BJ (cell line): ENCODE measurements at regions not wholly inside any gene's neighbourhood (a gene's known extent, or its start where the extent isn't known, plus 50 kb on each side); places are given as distances from the start of the nearest gene placed in this dataset.

Source experiments
- CTCF ChIA-PET: fragments of 350-600 bp; formaldehyde crosslinking; extraction: SDS; loops from one replicate; lab custom pipeline; 2021; ENCODE audit warnings: antibody characterized with exemption, inconsistent platforms; lab: Yijun Ruan, JAX
- POLR2A ChIA-PET: fragments of 300-600 bp; sonication (Branson Sonifier 250); formaldehyde crosslinking; extraction: SDS; loops from one replicate; lab custom pipeline; 2021; ENCODE audit warnings: antibody characterized with exemption; lab: Charles Lee
- DNase-seq: peaks from one replicate; pipeline ENCODE4 v3.0.0-alpha.2; 2011; ENCODE audit warnings: low read depth
- H3K27me3 ChIP-seq: 2 replicates; pipeline ENCODE4 v1.6.0; 2011; ENCODE audit warnings: low read length; ENCODE audit not compliant: control insufficient read depth, insufficient read depth
- H3K36me3 ChIP-seq: 2 replicates; pipeline ENCODE4 v1.5.1; 2011; ENCODE audit warnings: low read length; ENCODE audit not compliant: control insufficient read depth, insufficient read depth
- H3K4me3 ChIP-seq: 2 replicates; pipeline ENCODE4 v1.5.1; 2011; ENCODE audit warnings: low read depth, mild to moderate bottlenecking, control low read depth, low read length
- TF ChIP-seq, protein P1 (sequence below): IDR thresholded peaks from 2 replicates; pipeline ENCODE4 v1.5.1; 2011; ENCODE audit warnings: low read depth, mild to moderate bottlenecking, control low read depth, inconsistent platforms, low read length, moderate library complexity; ENCODE audit not compliant: insufficient read depth

- Histone ChIP-seq H3K27me3 (0 out of 2 replicates have a peak, but pooled peaks cover 2% of the 10 kb centered on the region), H3K36me3 (no peaks in the 10 kb centered on the region), H3K4me3 (no peak overlapping the region)
- DNase-seq: no peak
- CTCF ChIA-PET: no interaction called here
- POLR2A ChIA-PET: no interaction called here
- TF ChIP-seq, protein P1, sequence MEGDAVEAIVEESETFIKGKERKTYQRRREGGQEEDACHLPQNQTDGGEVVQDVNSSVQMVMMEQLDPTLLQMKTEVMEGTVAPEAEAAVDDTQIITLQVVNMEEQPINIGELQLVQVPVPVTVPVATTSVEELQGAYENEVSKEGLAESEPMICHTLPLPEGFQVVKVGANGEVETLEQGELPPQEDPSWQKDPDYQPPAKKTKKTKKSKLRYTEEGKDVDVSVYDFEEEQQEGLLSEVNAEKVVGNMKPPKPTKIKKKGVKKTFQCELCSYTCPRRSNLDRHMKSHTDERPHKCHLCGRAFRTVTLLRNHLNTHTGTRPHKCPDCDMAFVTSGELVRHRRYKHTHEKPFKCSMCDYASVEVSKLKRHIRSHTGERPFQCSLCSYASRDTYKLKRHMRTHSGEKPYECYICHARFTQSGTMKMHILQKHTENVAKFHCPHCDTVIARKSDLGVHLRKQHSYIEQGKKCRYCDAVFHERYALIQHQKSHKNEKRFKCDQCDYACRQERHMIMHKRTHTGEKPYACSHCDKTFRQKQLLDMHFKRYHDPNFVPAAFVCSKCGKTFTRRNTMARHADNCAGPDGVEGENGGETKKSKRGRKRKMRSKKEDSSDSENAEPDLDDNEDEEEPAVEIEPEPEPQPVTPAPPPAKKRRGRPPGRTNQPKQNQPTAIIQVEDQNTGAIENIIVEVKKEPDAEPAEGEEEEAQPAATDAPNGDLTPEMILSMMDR: no peak
These were observed 427.3 kb downstream of the MFSD1 start for GRCh38 chr3:159229116-159229680.

DNA sequence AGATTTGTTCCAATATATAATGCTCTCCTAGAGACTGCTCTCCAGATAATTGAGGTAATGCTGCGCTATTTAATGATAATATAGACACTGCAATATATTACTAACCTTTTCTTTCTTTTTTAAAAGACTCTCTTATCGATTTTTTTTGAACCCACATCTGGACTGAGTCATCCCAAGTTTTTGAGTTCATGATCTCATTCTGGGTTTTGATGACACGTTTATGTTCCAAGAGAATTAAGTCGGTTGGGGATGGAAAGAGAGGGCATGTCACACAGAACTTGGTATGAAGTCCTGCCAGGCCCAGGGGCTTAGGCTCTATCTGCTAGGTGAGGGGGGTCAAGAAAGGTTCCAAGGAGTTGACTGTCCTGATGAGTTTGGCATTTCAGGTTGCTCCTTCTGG lies 431.1 kb downstream of the MFSD1 start:
- POLR2A ChIA-PET: no interaction called here
- no peaks in the 10 kb centered on the region for H3K36me3 ChIP-seq
- CTCF ChIA-PET: interaction anchor here (0.7 kb wide), 1 partner anchor 458 kb away, joined by 4 read pairs; no protein-coding TSS in a partner anchor
- H3K4me3 ChIP-seq: no peak overlapping the region
- TF ChIP-seq, protein P1: no peak
- H3K27me3 ChIP-seq: peaks cover under 1% of the 10 kb centered on the region; the same call in 1 of the 2 replicates
- no peak for DNase-seq

DNA sequence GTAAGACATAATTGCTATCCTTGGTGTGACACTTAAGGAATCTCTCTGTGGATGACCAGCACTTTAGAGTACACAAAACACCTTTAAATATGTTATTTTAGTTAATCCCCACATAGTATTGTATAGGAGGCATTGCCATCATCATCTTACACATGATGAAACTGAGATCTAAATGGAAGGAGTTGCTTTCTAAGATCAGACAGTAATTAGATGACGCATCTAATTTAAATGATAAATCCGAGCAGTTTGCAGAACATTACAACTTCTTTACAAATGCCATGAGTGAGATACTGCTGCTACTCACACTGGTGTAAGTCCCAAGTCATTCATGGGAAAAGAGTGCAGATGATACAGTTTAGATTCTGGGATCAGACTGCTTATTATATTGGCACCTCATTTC lies 431.9 kb downstream of the MFSD1 start:
- no peak for DNase-seq
- peaks cover 1% of the 10 kb centered on the region; the same call in 1 of the 2 replicates for H3K27me3 ChIP-seq
- POLR2A ChIA-PET: no interaction called here
- TF ChIP-seq, protein P1: no peak
- no peaks in the 10 kb centered on the region for H3K36me3 ChIP-seq
- no peak overlapping the region for H3K4me3 ChIP-seq
- CTCF ChIA-PET: no interaction called here

GRCh38 chr3:159234306-159234705 lies 432.5 kb downstream of the MFSD1 start:
- POLR2A ChIA-PET: no interaction called here
- Histone ChIP-seq H3K36me3 (no peaks in the 10 kb centered on the region), H3K27me3 (peaks cover 1% of the 10 kb centered on the region; the same call in 1 of the 2 replicates), H3K4me3 (no peak overlapping the region)
- CTCF ChIA-PET: no interaction called here
- TF ChIP-seq, protein P1: no peak
- no peak for DNase-seq

DNA sequence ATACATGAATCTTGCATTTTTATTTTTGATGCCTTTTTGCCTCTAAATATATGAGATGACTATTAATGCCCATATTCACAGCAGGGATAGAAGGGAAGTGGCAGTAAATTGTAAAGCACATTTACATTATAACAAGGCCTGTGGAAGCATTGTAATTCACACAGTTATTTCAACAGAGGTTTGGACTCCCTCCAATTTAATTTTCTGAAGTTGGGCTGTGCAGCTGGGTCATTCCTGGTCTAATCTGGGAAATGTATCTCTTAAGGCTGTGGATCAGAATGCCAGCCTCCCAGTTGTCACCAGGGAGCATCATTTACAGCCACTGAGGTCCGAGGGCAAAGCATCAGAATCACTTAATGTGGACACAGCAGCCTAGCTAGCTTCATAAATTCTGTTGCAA lies 434.5 kb downstream of the MFSD1 start:
- Histone ChIP-seq H3K36me3 (no peaks in the 10 kb centered on the region), H3K4me3 (no peak overlapping the region), H3K27me3 (peaks cover 1% of the 10 kb centered on the region; the same call in 1 of the 2 replicates)
- DNase-seq: no peak
- ChIA-PET POLR2A (no interaction called here), CTCF (interaction anchor here (0.7 kb wide), 1 partner anchor 511 kb away, joined by 3 read pairs; no protein-coding TSS in a partner anchor)
- TF ChIP-seq, protein P1: no peak
